SK-N-SH treated with all-trans-retinoic acid at 6 μM for 48 hours (cell line): ENCODE measurements at regions not wholly inside any gene's neighbourhood (a gene's known extent, or its start where the extent isn't known, plus 50 kb on each side); places are given as distances from the start of the nearest gene placed in this dataset.

Experiments
- ATAC-seq: fragments of 200-7000 bp; cut with Tn5 transposase; 3 replicates; pipeline ENCODE4 v1.9.1; 2020; ENCODE audit warnings: mild to moderate bottlenecking, moderate library complexity
- ARNTL ChIP-seq: fragments of 450-650 bp; formaldehyde crosslinking; IDR thresholded peaks from 2 replicates; pipeline ENCODE4 v1.5.0; 2020; ENCODE audit warnings: low read depth, mild to moderate bottlenecking, moderate library complexity, borderline replicate concordance
- BACH2 ChIP-seq: fragments of 250-450 bp; sonication (Bioruptor Pico); IDR thresholded peaks from 2 replicates; pipeline ENCODE4 v1.9.0; 2021; ENCODE audit warnings: mild to moderate bottlenecking, borderline replicate concordance
- CSDC2 ChIP-seq: fragments of 250-450 bp; sonication (Bioruptor Pico); IDR thresholded peaks from 2 replicates; pipeline ENCODE4 v1.5.0; 2020; ENCODE audit warnings: mild to moderate bottlenecking, moderate library complexity
- ESRRG ChIP-seq: fragments of 250-450 bp; sonication (Bioruptor Pico); IDR thresholded peaks from 2 replicates; pipeline ENCODE4 v1.6.1; 2021; ENCODE audit warnings: mild to moderate bottlenecking
- PPARA ChIP-seq: fragments of 250-450 bp; sonication (Bioruptor Pico); IDR thresholded peaks from 2 replicates; pipeline ENCODE4 v1.5.0; 2020; ENCODE audit warnings: mild to moderate bottlenecking, borderline replicate concordance
- RARB ChIP-seq: fragments of 250-450 bp; sonication (Bioruptor Pico); IDR thresholded peaks from 2 replicates; pipeline ENCODE4 v1.8.0; 2021; ENCODE audit warnings: mild to moderate bottlenecking, moderate library complexity
- SNAI2 ChIP-seq: fragments of 250-450 bp; sonication (Bioruptor Pico); IDR thresholded peaks from 2 replicates; pipeline ENCODE4 v1.5.0; 2020; ENCODE audit warnings: mild to moderate bottlenecking, moderate library complexity
- TCF4 ChIP-seq: fragments of 250-450 bp; sonication (Bioruptor Pico); IDR thresholded peaks from 2 replicates; pipeline ENCODE4 v1.8.0; 2021; ENCODE audit warnings: mild to moderate bottlenecking, moderate library complexity, borderline replicate concordance
- TOX ChIP-seq: fragments of 250-450 bp; sonication (Bioruptor Pico); IDR thresholded peaks from 2 replicates; pipeline ENCODE4 v1.8.0; 2021; ENCODE audit warnings: mild to moderate bottlenecking, moderate library complexity, borderline replicate concordance
- ZFP3 ChIP-seq: fragments of 250-450 bp; sonication (Bioruptor Pico); IDR thresholded peaks from 2 replicates; pipeline ENCODE4 v1.5.0; 2020; ENCODE audit warnings: mild to moderate bottlenecking, moderate library complexity
- ZFP30 ChIP-seq: fragments of 450-650 bp; formaldehyde crosslinking; IDR thresholded peaks from 2 replicates; pipeline ENCODE4 v1.5.0; 2022; ENCODE audit warnings: mild to moderate bottlenecking, moderate library complexity
- ZNF70 ChIP-seq: fragments of 450-650 bp; formaldehyde crosslinking; IDR thresholded peaks from 2 replicates; pipeline ENCODE4 v1.5.0; 2020; ENCODE audit warnings: mild to moderate bottlenecking, moderate library complexity
- ZNF8 ChIP-seq: fragments of 450-650 bp; formaldehyde crosslinking; IDR thresholded peaks from 2 replicates; pipeline ENCODE4 v1.5.0; 2020; ENCODE audit warnings: mild to moderate bottlenecking, moderate library complexity
- TF ChIP-seq, protein P1 (sequence below): fragments of 250-450 bp; sonication (Bioruptor Pico); IDR thresholded peaks from 2 replicates; pipeline ENCODE4 v1.5.1; 2021; ENCODE audit warnings: mild to moderate bottlenecking, moderate library complexity
- TF ChIP-seq, protein P2 (sequence below): fragments of 250-450 bp; sonication (Bioruptor Pico); IDR thresholded peaks from 2 replicates; pipeline ENCODE4 v1.8.0; 2021; ENCODE audit warnings: low read depth, mild to moderate bottlenecking, moderate library complexity, borderline replicate concordance
- TF ChIP-seq, protein P3 (sequence below): fragments of 250-450 bp; sonication (Bioruptor Pico); IDR thresholded peaks from 2 replicates; pipeline ENCODE4 v1.5.0; 2020; ENCODE audit warnings: mild to moderate bottlenecking, moderate library complexity
- TF ChIP-seq, protein P4 (sequence below): fragments of 250-450 bp; sonication (Bioruptor Pico); IDR thresholded peaks from 2 replicates; pipeline ENCODE4 v1.8.0; 2020; ENCODE audit warnings: mild to moderate bottlenecking, moderate library complexity, borderline replicate concordance

DNA sequence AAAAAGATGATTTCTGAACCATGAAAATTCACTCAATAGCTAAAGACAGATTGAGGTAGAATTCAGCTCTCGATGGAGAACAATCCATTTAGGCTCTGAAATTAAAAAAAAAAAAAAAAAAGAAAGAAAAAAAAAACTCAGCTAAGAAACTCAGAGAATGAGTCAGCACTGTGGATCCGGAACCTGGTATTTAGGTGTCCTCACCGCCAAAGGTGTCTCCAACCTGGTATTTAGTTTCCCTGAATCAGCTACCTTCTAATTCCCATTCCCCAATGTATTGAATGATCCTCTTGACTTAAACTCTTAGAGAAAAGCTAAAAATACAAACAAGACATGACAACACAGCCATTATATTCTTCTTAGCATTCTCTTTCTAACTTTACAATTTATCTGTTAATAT lies 150.3 kb upstream of the RASGEF1B start (continued):
- no peak for TF ChIP-seq PPARA (CRISPR knock-in tag)
- TF ChIP-seq, protein P1, sequence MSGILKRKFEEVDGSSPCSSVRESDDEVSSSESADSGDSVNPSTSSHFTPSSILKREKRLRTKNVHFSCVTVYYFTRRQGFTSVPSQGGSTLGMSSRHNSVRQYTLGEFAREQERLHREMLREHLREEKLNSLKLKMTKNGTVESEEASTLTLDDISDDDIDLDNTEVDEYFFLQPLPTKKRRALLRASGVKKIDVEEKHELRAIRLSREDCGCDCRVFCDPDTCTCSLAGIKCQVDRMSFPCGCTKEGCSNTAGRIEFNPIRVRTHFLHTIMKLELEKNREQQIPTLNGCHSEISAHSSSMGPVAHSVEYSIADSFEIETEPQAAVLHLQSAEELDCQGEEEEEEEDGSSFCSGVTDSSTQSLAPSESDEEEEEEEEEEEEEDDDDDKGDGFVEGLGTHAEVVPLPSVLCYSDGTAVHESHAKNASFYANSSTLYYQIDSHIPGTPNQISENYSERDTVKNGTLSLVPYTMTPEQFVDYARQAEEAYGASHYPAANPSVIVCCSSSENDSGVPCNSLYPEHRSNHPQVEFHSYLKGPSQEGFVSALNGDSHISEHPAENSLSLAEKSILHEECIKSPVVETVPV: no peak
- TF ChIP-seq TCF4 (CRISPR knock-in tag): no peak
- no peak for TF ChIP-seq ZFP3
- TF ChIP-seq CSDC2: no peak
- no peak for TF ChIP-seq ZNF8 (CRISPR knock-in tag)
- no peak for TF ChIP-seq SNAI2 (CRISPR knock-in tag)
- no peak for TF ChIP-seq BACH2 (CRISPR knock-in tag)
- TF ChIP-seq RARB (CRISPR knock-in tag): no peak

DNA sequence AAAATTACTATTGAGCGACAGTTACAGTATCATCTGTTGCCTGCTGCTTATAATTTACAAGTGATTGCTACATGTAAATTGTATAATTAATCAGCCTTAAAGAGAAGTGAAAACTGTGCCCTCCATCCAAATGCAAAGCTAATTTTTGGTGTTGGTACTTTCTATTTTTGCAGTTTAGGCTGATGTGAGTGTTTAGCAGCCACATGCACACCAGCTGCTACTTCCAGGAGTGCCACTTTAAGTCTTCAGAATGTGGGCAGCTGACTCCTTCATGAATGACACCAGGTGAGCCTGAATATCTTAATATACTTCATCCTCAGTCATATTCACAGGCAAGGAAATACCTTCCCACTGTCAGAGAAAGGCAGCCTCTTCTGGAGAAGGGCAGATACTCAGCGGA lies 149.8 kb upstream of the RASGEF1B start:
- no peak for ATAC-seq
- TF ChIP-seq, protein P2, sequence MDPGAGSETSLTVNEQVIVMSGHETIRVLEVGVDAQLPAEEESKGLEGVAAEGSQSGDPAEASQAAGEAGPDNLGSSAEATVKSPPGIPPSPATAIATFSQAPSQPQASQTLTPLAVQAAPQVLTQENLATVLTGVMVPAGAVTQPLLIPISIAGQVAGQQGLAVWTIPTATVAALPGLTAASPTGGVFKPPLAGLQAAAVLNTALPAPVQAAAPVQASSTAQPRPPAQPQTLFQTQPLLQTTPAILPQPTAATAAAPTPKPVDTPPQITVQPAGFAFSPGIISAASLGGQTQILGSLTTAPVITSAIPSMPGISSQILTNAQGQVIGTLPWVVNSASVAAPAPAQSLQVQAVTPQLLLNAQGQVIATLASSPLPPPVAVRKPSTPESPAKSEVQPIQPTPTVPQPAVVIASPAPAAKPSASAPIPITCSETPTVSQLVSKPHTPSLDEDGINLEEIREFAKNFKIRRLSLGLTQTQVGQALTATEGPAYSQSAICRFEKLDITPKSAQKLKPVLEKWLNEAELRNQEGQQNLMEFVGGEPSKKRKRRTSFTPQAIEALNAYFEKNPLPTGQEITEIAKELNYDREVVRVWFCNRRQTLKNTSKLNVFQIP (CRISPR knock-in tag): no peak
- no peak for TF ChIP-seq TOX
- TF ChIP-seq, protein P3, sequence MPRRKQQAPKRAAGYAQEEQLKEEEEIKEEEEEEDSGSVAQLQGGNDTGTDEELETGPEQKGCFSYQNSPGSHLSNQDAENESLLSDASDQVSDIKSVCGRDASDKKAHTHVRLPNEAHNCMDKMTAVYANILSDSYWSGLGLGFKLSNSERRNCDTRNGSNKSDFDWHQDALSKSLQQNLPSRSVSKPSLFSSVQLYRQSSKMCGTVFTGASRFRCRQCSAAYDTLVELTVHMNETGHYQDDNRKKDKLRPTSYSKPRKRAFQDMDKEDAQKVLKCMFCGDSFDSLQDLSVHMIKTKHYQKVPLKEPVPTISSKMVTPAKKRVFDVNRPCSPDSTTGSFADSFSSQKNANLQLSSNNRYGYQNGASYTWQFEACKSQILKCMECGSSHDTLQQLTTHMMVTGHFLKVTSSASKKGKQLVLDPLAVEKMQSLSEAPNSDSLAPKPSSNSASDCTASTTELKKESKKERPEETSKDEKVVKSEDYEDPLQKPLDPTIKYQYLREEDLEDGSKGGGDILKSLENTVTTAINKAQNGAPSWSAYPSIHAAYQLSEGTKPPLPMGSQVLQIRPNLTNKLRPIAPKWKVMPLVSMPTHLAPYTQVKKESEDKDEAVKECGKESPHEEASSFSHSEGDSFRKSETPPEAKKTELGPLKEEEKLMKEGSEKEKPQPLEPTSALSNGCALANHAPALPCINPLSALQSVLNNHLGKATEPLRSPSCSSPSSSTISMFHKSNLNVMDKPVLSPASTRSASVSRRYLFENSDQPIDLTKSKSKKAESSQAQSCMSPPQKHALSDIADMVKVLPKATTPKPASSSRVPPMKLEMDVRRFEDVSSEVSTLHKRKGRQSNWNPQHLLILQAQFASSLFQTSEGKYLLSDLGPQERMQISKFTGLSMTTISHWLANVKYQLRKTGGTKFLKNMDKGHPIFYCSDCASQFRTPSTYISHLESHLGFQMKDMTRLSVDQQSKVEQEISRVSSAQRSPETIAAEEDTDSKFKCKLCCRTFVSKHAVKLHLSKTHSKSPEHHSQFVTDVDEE (CRISPR knock-in tag): no peak

DNA sequence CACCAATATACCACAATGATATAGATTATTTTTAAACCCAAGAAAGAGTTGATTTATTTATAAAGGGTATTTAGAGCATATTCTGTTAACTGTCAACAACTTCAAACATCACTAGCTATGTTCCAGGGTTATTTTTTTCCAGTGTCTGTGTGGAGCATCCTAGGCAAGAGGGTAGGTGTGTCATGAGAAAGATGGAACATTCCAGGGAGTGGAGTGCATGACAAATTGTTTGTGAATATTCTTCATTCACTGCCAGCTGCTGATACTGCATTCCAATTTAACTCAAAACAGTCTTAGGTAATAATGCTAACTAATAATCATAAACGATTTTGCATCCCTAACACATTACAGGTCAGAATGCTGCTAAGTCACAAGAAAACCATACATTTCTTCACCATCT lies 148.7 kb upstream of the RASGEF1B start:
- no peak for ATAC-seq
- TF ChIP-seq TOX (no peak), ZFP3 (no peak), ZNF70 (CRISPR knock-in tag) (no peak), BACH2 (CRISPR knock-in tag) (no peak), ARNTL (no peak), CSDC2 (no peak), ZFP30 (no peak), ESRRG (CRISPR knock-in tag) (no peak)
- TF ChIP-seq, protein P4, sequence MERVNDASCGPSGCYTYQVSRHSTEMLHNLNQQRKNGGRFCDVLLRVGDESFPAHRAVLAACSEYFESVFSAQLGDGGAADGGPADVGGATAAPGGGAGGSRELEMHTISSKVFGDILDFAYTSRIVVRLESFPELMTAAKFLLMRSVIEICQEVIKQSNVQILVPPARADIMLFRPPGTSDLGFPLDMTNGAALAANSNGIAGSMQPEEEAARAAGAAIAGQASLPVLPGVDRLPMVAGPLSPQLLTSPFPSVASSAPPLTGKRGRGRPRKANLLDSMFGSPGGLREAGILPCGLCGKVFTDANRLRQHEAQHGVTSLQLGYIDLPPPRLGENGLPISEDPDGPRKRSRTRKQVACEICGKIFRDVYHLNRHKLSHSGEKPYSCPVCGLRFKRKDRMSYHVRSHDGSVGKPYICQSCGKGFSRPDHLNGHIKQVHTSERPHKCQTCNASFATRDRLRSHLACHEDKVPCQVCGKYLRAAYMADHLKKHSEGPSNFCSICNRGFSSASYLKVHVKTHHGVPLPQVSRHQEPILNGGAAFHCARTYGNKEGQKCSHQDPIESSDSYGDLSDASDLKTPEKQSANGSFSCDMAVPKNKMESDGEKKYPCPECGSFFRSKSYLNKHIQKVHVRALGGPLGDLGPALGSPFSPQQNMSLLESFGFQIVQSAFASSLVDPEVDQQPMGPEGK: no peak
- TF ChIP-seq, protein P3 (CRISPR knock-in tag): no peak
- TF ChIP-seq, protein P1: no peak
